ENCODE measurements at regions not wholly inside any gene's neighbourhood (a gene's known extent, or its start where the extent isn't known, plus 50 kb on each side); places are given as distances from the start of the nearest gene placed in this dataset.

- TF ChIP-seq CTCF (IDR thresholded peaks at IDR 0.05), result no peak
- no peak for TF ChIP-seq POLR2A (IDR thresholded peaks at IDR 0.05)
These were observed 74.5 kb downstream of the NOG start for GRCh38 chr17:56667925-56668458.

Data from thyroid gland (tissue), 4 donors.